Tibial nerve (tissue), 4 donors: ENCODE measurements at regions not wholly inside any gene's neighbourhood (a gene's known extent, or its start where the extent isn't known, plus 50 kb on each side); places are given as distances from the start of the nearest gene placed in this dataset.
A peak's percentile ranks its signal among the peaks of the same experiment; 100 is the strongest.

Experiments used
- DNase-seq, 2 donors: peaks; one replicate each; pipeline ENCODE4 v3.0.0-alpha.2; 2019; ENCODE audit warnings: low spot score in 2 of 2
- H3K27ac ChIP-seq, 4 donors: fragments of 200-600 bp; sonication (generic) in 3 of 4; one replicate each; pipeline ENCODE4 v1.5.1; 2017 to 2019; ENCODE audit warnings: mild to moderate bottlenecking in 1 of 4
- H3K27me3 ChIP-seq, 2 donors: fragments of 200-600 bp; sonication (generic) in 1 of 2; one replicate each; pipeline versions ENCODE4 v1.5.1 to v1.6.0; 2017 to 2019
- H3K36me3 ChIP-seq, 3 donors: fragments of 200-600 bp; sonication (generic); one replicate each; pipeline ENCODE4 v1.5.1; 2018 to 2019
- H3K4me1 ChIP-seq, 4 donors: fragments of 200-600 bp; sonication (generic) in 3 of 4; one replicate each; pipeline ENCODE4 v1.5.1; 2017 to 2019
- H3K4me3 ChIP-seq, 4 donors: fragments of 200-600 bp; sonication (generic) in 3 of 4; one replicate each; pipeline ENCODE4 v1.5.1; 2017 to 2019; ENCODE audit warnings: mild to moderate bottlenecking in 1 of 4, moderate library complexity in 1 of 4
- H3K9me3 ChIP-seq, 4 donors: fragments of 200-600 bp; sonication (generic) in 3 of 4; one replicate each; pipeline ENCODE4 v1.5.1; 2017 to 2019
- CTCF ChIP-seq, 5 experiments: fragments of 200-600 bp in 3 of 5; fragments of 450-650 bp in 2 of 5; sonication (generic) in 3 of 5; IDR thresholded peaks; one replicate each; pipeline ENCODE4 v1.5.1; 2016 to 2019; ENCODE audit warnings: antibody characterized with exemption in 5 of 5, mild to moderate bottlenecking in 3 of 5, moderate library complexity in 2 of 5
- EP300 ChIP-seq, 2 donors: sonication (generic); formaldehyde crosslinking; IDR thresholded peaks; one replicate each; pipeline ENCODE4 v1.6.1; 2017; ENCODE audit warnings: antibody characterized with exemption in 2 of 2, mild to moderate bottlenecking in 1 of 2
- POLR2A ChIP-seq, 2 donors: fragments of 450-650 bp; IDR thresholded peaks; one replicate each; pipeline ENCODE4 v1.6.1; 2017; ENCODE audit warnings: antibody characterized with exemption in 2 of 2, mild to moderate bottlenecking in 2 of 2, moderate library complexity in 2 of 2
- WGBS, 2 donors: methylation state at CpG; one replicate each; pipeline ENCODE4 v1.1.5; 2018; 5-methylcytosine and 5-hydroxymethylcytosine counted together

- TF ChIP-seq CTCF (IDR thresholded peaks at IDR 0.05) = no peak
- no peak for TF ChIP-seq POLR2A (IDR thresholded peaks at IDR 0.05)
- TF ChIP-seq EP300 (IDR thresholded peaks at IDR 0.05) = peak in 1 of 2 donors; percentile 33
- peak overlapping the region in 2 of 4 donors; percentile 13 to 59 for H3K27ac ChIP-seq
- DNase-seq = peak in 1 of 2 donors; percentile 41
Measured at GRCh38 chr2:228839421-228839876, 431.6 kb downstream of the PID1 start.

GRCh38 chr2:228838819-228839218 is 432.3 kb downstream of the PID1 start:
- 45 to 53% methylated on average over 4 of the region's 4 CpGs for WGBS, 2 donors
- TF ChIP-seq POLR2A (IDR thresholded peaks at IDR 0.05) = no peak
- no peak for TF ChIP-seq EP300 (IDR thresholded peaks at IDR 0.05)
- no peak for TF ChIP-seq CTCF (IDR thresholded peaks at IDR 0.05)
- Histone ChIP-seq H3K27me3 (no peaks in the 10 kb centered on the region), H3K4me1 (peaks cover 0 to 15% (median 0%) of the 10 kb centered on the region in 4 donors), H3K4me3 (no peak overlapping the region), H3K27ac (peak overlapping the region in 1 of 4 donors; percentile 59), H3K36me3 (no peaks in the 10 kb centered on the region), H3K9me3 (no peaks in the 10 kb centered on the region)
- no peak for DNase-seq

More at GRCh38 chr2:228839421-228839876, 431.6 kb downstream of the PID1 start:
- no peak overlapping the region for H3K4me3 ChIP-seq
- peaks cover 0 to 15% (median 0%) of the 10 kb centered on the region in 4 donors for H3K4me1 ChIP-seq
- H3K27me3 ChIP-seq = no peaks in the 10 kb centered on the region
- WGBS, 2 donors = 43 to 55% methylated on average over 3 of the region's 3 CpGs
- H3K9me3 ChIP-seq = no peaks in the 10 kb centered on the region
- no peaks in the 10 kb centered on the region for H3K36me3 ChIP-seq

- TF ChIP-seq EP300 (IDR thresholded peaks at IDR 0.05) (no peak), CTCF (IDR thresholded peaks at IDR 0.05) (no peak), POLR2A (IDR thresholded peaks at IDR 0.05) (no peak)
- H3K4me1 ChIP-seq = no peaks in the 10 kb centered on the region
- no peaks in the 10 kb centered on the region for H3K27me3 ChIP-seq
- H3K27ac ChIP-seq = no peak overlapping the region
- WGBS, 2 donors = 79 to 87% methylated on average over 2 of the region's 2 CpGs
- no peak overlapping the region for H3K4me3 ChIP-seq
- DNase-seq = no peak
- H3K9me3 ChIP-seq = no peaks in the 10 kb centered on the region
- H3K36me3 ChIP-seq = no peaks in the 10 kb centered on the region
Measured at GRCh38 chr2:228828397-228828796, 442.7 kb downstream of the PID1 start.

GRCh38 chr2:228827056-228827700 is 443.9 kb downstream of the PID1 start:
- 57 to 61% methylated on average over 4 of the region's 4 CpGs for WGBS, 2 donors
- no peaks in the 10 kb centered on the region for H3K36me3 ChIP-seq
- H3K4me3 ChIP-seq = no peak overlapping the region
- no peak overlapping the region for H3K27ac ChIP-seq
- H3K4me1 ChIP-seq = no peaks in the 10 kb centered on the region
- no peaks in the 10 kb centered on the region for H3K27me3 ChIP-seq
- no peak for TF ChIP-seq EP300 (IDR thresholded peaks at IDR 0.05)
- TF ChIP-seq CTCF (IDR thresholded peaks at IDR 0.05) = no peak
- TF ChIP-seq POLR2A (IDR thresholded peaks at IDR 0.05) = no peak
- H3K9me3 ChIP-seq = no peaks in the 10 kb centered on the region
- no peak for DNase-seq

- Histone ChIP-seq H3K9me3 (peaks cover 0 to 8% (median 0%) of the 10 kb centered on the region in 4 donors), H3K4me1 (no peaks in the 10 kb centered on the region), H3K36me3 (no peaks in the 10 kb centered on the region), H3K27ac (no peak overlapping the region), H3K27me3 (no peaks in the 10 kb centered on the region), H3K4me3 (no peak overlapping the region)
- 62 to 64% methylated on average over 3 of the region's 3 CpGs for WGBS, 2 donors
- TF ChIP-seq EP300 (IDR thresholded peaks at IDR 0.05) (no peak), CTCF (IDR thresholded peaks at IDR 0.05) (no peak), POLR2A (IDR thresholded peaks at IDR 0.05) (no peak)
- no peak for DNase-seq
Measured at GRCh38 chr2:228819701-228820100, 451.4 kb downstream of the PID1 start.
